ENCODE measurements at regions not wholly inside any gene's neighbourhood (a gene's known extent, or its start where the extent isn't known, plus 50 kb on each side); places are given as distances from the start of the nearest gene placed in this dataset.

DNA sequence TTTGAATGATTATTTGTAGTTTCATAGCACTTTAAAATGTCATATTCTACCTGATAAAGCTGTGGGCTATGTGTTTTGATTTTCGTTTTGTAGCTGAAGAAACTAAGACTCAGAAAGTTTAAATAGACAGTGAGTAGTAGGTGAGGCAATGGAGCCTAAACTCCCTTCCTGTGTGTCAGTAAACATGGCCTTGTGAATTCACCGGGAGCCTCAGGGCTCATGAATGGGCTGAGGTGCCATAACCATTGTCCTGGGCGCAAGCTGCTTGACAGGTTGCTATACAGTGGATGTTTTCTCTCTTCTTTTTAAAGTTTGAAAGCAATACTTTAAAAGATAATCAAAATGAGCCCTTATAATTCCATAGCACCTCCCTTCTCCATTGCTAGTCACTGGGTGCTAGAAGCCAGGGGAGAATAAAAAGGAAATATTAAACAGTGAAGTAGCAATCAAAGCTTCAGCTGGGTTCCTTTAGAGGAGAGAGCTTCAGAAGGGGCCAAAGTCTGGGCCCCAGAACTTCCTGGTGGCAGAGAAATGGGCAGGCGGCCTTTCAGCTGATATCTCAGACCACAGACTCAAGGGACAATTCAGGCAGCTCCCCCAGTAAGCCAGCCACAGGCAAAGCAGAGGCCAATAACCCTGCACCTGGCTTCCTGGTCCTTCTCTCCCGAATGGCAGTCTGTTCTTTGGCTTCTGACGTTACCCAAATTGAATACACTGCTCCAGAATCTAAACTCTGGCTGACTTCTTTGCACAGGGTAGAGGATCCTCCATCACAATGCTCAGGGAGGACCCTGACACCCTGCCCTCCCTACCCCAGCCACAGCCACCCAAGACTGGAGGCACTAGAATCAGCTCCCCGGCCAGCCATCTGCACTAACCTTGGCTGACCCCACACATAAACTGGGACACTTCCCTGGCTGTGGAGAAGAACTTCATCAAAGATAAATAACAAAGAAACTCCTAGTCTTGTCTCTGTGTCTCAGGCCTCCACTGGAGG is 51.8 kb upstream of the NPAS2 start:
- DNase-seq, result no peak

All from activated gamma-delta T cell treated with Interleukin-2 at 50 U/mL for 16 hours (primary cell).